Body of pancreas (tissue), 4 donors: ENCODE measurements at regions not wholly inside any gene's neighbourhood (a gene's known extent, or its start where the extent isn't known, plus 50 kb on each side); places are given as distances from the start of the nearest gene placed in this dataset.

ENCODE experiments used
- POLR2A ChIP-seq, 3 donors: fragments of 450-650 bp; IDR thresholded peaks; one replicate each; pipeline ENCODE4 v1.6.1; 2016; ENCODE audit warnings: antibody characterized with exemption in 3 of 3, mild to moderate bottlenecking in 2 of 3
- TF ChIP-seq, protein P1 (sequence below), 7 experiments: fragments of 450-650 bp in 4 of 7; fragments of 200-600 bp in 3 of 7; sonication (generic) in 3 of 7; IDR thresholded peaks; one replicate each; pipeline ENCODE4 v1.5.1; 2016 to 2019; ENCODE audit warnings: antibody characterized with exemption in 7 of 7

DNA sequence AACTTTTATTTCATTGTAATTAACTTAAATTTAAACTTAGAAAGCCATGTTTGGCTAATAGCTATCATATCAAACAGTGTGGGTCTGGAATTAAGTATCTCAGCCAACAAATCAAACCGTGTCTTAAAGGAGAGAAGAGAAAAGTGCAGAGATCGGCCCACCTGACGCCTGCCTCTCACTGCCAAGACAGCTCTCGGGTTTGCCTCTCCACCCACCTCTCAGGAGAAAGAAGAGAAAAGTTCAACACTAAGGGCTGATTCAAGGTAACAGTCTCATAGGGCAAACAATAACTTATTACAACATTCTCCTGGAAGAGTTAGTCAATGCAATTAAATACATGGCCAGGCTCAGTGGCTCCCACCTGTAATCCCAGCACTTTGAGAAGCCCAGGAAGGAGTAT lies 64.8 kb upstream of the PRR20G start:
- TF ChIP-seq, protein P1, sequence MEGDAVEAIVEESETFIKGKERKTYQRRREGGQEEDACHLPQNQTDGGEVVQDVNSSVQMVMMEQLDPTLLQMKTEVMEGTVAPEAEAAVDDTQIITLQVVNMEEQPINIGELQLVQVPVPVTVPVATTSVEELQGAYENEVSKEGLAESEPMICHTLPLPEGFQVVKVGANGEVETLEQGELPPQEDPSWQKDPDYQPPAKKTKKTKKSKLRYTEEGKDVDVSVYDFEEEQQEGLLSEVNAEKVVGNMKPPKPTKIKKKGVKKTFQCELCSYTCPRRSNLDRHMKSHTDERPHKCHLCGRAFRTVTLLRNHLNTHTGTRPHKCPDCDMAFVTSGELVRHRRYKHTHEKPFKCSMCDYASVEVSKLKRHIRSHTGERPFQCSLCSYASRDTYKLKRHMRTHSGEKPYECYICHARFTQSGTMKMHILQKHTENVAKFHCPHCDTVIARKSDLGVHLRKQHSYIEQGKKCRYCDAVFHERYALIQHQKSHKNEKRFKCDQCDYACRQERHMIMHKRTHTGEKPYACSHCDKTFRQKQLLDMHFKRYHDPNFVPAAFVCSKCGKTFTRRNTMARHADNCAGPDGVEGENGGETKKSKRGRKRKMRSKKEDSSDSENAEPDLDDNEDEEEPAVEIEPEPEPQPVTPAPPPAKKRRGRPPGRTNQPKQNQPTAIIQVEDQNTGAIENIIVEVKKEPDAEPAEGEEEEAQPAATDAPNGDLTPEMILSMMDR (IDR thresholded peaks at IDR 0.05) = no peak
- TF ChIP-seq POLR2A (IDR thresholded peaks at IDR 0.05) = no peak
